Stimulated activated CD8-positive, alpha-beta memory T cell treated with anti-CD3 and anti-CD28 coated beads, Interleukin-4, amount 100 ng/mL, for 24 hours (primary cell): ENCODE measurements at regions not wholly inside any gene's neighbourhood (a gene's known extent, or its start where the extent isn't known, plus 50 kb on each side); places are given as distances from the start of the nearest gene placed in this dataset.

Experiments used
- DNase-seq: peaks from one replicate; pipeline ENCODE4 v3.0.0-alpha.2; 2020; ENCODE audit warnings: low read depth

GRCh38 chr6:53744321-53744720 is 50.5 kb upstream of the LRRC1 start:
- DNase-seq = no peak

GRCh38 chr6:53741034-53741823 is 53.6 kb upstream of the LRRC1 start:
- DNase-seq = peak; percentile 11

GRCh38 chr6:53737746-53738145 is 57.1 kb upstream of the LRRC1 start:
- DNase-seq = no peak

- no peak for DNase-seq
These were observed 58.9 kb upstream of the LRRC1 start for GRCh38 chr6:53735896-53736295.

- DNase-seq = no peak
These were observed 60.1 kb upstream of the LRRC1 start for GRCh38 chr6:53734473-53735299.

GRCh38 chr6:53731866-53732636 is 62.8 kb upstream of the LRRC1 start:
- no peak for DNase-seq

GRCh38 chr6:53730767-53731166 is 64.0 kb upstream of the LRRC1 start:
- no peak for DNase-seq

- peak; percentile 34 for DNase-seq
These were observed 63.1 kb upstream of the KLHL31 start for GRCh38 chr6:53728570-53729194.

- DNase-seq = no peak
These were observed 62.2 kb upstream of the KLHL31 start for GRCh38 chr6:53727748-53728147.

GRCh38 chr6:53725791-53726575 is 60.4 kb upstream of the KLHL31 start:
- DNase-seq = peak; percentile 57

- no peak for DNase-seq
These were observed 58.9 kb upstream of the KLHL31 start for GRCh38 chr6:53724501-53724900.

GRCh38 chr6:53723331-53723730 is 57.8 kb upstream of the KLHL31 start:
- DNase-seq = no peak

GRCh38 chr6:53721766-53722165 is 56.2 kb upstream of the KLHL31 start:
- DNase-seq = no peak

- DNase-seq = no peak
These were observed 53.3 kb upstream of the KLHL31 start for GRCh38 chr6:53718597-53719460.

GRCh38 chr6:53717566-53717965 is 52.0 kb upstream of the KLHL31 start:
- no peak for DNase-seq

- no peak for DNase-seq
These were observed 49.9 kb upstream of the KLHL31 start for GRCh38 chr6:53715434-53715833.
